Liver (tissue), 3 donors: ENCODE measurements at regions not wholly inside any gene's neighbourhood (a gene's known extent, or its start where the extent isn't known, plus 50 kb on each side); places are given as distances from the start of the nearest gene placed in this dataset.

Source experiments
- SP1 ChIP-seq: IDR thresholded peaks from 2 replicates; pipeline ENCODE4 v1.6.1; 2018; ENCODE audit warnings: antibody characterized with exemption, mild to moderate bottlenecking
- TAF1 ChIP-seq: conservative IDR thresholded peaks from 2 replicates; pipeline ENCODE4 v1.6.1; 2016; ENCODE audit warnings: antibody characterized with exemption, mild to moderate bottlenecking
- YY1 ChIP-seq: IDR thresholded peaks from 2 replicates; pipeline ENCODE4 v1.6.1; 2016; ENCODE audit warnings: antibody characterized with exemption, mild to moderate bottlenecking
- TF ChIP-seq, protein P1 (sequence below): fragments of 150-350 bp; IDR thresholded peaks from 2 replicates; pipeline ENCODE4 v1.5.1; 2017; ENCODE audit warnings: improper control_type of control experiment, low read depth, low read length; ENCODE audit not compliant: missing input control
- TF ChIP-seq, protein P2 (sequence below): IDR thresholded peaks from 2 replicates; pipeline ENCODE4 v1.6.1; 2016; ENCODE audit warnings: antibody characterized with exemption, mild to moderate bottlenecking
- donor health status: healthy.
- donor health status: healthy.

- TF ChIP-seq YY1, result peak; percentile 27
- TF ChIP-seq, protein P1, sequence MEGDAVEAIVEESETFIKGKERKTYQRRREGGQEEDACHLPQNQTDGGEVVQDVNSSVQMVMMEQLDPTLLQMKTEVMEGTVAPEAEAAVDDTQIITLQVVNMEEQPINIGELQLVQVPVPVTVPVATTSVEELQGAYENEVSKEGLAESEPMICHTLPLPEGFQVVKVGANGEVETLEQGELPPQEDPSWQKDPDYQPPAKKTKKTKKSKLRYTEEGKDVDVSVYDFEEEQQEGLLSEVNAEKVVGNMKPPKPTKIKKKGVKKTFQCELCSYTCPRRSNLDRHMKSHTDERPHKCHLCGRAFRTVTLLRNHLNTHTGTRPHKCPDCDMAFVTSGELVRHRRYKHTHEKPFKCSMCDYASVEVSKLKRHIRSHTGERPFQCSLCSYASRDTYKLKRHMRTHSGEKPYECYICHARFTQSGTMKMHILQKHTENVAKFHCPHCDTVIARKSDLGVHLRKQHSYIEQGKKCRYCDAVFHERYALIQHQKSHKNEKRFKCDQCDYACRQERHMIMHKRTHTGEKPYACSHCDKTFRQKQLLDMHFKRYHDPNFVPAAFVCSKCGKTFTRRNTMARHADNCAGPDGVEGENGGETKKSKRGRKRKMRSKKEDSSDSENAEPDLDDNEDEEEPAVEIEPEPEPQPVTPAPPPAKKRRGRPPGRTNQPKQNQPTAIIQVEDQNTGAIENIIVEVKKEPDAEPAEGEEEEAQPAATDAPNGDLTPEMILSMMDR, result no peak
- no peak for TF ChIP-seq SP1
- TF ChIP-seq, protein P2, sequence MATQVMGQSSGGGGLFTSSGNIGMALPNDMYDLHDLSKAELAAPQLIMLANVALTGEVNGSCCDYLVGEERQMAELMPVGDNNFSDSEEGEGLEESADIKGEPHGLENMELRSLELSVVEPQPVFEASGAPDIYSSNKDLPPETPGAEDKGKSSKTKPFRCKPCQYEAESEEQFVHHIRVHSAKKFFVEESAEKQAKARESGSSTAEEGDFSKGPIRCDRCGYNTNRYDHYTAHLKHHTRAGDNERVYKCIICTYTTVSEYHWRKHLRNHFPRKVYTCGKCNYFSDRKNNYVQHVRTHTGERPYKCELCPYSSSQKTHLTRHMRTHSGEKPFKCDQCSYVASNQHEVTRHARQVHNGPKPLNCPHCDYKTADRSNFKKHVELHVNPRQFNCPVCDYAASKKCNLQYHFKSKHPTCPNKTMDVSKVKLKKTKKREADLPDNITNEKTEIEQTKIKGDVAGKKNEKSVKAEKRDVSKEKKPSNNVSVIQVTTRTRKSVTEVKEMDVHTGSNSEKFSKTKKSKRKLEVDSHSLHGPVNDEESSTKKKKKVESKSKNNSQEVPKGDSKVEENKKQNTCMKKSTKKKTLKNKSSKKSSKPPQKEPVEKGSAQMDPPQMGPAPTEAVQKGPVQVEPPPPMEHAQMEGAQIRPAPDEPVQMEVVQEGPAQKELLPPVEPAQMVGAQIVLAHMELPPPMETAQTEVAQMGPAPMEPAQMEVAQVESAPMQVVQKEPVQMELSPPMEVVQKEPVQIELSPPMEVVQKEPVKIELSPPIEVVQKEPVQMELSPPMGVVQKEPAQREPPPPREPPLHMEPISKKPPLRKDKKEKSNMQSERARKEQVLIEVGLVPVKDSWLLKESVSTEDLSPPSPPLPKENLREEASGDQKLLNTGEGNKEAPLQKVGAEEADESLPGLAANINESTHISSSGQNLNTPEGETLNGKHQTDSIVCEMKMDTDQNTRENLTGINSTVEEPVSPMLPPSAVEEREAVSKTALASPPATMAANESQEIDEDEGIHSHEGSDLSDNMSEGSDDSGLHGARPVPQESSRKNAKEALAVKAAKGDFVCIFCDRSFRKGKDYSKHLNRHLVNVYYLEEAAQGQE, result no peak
- TF ChIP-seq TAF1, result no peak
Observed at GRCh38 chr2:138421971-138422335, 79.6 kb upstream of the SPOPL start.
